HL-60 (cell line): ENCODE measurements at regions not wholly inside any gene's neighbourhood (a gene's known extent, or its start where the extent isn't known, plus 50 kb on each side); places are given as distances from the start of the nearest gene placed in this dataset.

ENCODE experiments used
- GABPA ChIP-seq: IDR thresholded peaks from 2 replicates; pipeline ENCODE4 v1.6.1; 2012; ENCODE audit warnings: low read depth
- POLR2AphosphoS5 ChIP-seq: IDR thresholded peaks from 2 replicates; pipeline ENCODE4 v1.6.1; 2012; ENCODE audit warnings: low read depth
- SPI1 ChIP-seq: IDR thresholded peaks from 2 replicates; pipeline ENCODE4 v1.6.1; 2012; ENCODE audit warnings: low read depth, mild to moderate bottlenecking, borderline replicate concordance
- TF ChIP-seq, protein P1 (sequence below): IDR thresholded peaks from one replicate; pipeline ENCODE4 v1.5.1; 2011; ENCODE audit warnings: low read length, control low read depth, inconsistent platforms; ENCODE audit not compliant: insufficient read depth
- TF ChIP-seq, protein P2 (sequence below): IDR thresholded peaks from 2 replicates; pipeline ENCODE4 v1.6.1; 2012; ENCODE audit warnings: low read depth; ENCODE audit not compliant: insufficient replicate concordance

DNA sequence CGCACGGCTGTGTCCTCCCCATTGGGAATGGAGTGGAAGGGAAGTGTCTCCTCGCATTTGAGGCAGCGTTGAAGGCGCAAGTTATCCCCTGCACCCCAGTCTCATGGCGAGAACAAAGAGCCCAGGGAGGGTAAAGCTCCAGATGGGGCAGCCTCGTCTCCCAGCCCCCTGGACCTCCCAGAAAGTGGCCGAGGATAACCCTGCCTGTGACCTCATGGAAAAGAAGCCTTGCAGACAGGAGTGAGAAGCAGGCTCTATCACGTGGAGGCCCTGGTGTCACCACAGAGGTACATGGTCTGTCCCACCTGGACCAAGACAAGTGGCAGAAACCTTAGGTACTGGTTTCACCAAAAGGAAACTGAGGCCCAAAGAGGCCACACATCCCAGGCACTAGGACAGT lies 134.8 kb upstream of the RPS6KA2 start:
- no peak for TF ChIP-seq POLR2AphosphoS5
- TF ChIP-seq, protein P1, sequence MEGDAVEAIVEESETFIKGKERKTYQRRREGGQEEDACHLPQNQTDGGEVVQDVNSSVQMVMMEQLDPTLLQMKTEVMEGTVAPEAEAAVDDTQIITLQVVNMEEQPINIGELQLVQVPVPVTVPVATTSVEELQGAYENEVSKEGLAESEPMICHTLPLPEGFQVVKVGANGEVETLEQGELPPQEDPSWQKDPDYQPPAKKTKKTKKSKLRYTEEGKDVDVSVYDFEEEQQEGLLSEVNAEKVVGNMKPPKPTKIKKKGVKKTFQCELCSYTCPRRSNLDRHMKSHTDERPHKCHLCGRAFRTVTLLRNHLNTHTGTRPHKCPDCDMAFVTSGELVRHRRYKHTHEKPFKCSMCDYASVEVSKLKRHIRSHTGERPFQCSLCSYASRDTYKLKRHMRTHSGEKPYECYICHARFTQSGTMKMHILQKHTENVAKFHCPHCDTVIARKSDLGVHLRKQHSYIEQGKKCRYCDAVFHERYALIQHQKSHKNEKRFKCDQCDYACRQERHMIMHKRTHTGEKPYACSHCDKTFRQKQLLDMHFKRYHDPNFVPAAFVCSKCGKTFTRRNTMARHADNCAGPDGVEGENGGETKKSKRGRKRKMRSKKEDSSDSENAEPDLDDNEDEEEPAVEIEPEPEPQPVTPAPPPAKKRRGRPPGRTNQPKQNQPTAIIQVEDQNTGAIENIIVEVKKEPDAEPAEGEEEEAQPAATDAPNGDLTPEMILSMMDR = no peak
- TF ChIP-seq, protein P2, sequence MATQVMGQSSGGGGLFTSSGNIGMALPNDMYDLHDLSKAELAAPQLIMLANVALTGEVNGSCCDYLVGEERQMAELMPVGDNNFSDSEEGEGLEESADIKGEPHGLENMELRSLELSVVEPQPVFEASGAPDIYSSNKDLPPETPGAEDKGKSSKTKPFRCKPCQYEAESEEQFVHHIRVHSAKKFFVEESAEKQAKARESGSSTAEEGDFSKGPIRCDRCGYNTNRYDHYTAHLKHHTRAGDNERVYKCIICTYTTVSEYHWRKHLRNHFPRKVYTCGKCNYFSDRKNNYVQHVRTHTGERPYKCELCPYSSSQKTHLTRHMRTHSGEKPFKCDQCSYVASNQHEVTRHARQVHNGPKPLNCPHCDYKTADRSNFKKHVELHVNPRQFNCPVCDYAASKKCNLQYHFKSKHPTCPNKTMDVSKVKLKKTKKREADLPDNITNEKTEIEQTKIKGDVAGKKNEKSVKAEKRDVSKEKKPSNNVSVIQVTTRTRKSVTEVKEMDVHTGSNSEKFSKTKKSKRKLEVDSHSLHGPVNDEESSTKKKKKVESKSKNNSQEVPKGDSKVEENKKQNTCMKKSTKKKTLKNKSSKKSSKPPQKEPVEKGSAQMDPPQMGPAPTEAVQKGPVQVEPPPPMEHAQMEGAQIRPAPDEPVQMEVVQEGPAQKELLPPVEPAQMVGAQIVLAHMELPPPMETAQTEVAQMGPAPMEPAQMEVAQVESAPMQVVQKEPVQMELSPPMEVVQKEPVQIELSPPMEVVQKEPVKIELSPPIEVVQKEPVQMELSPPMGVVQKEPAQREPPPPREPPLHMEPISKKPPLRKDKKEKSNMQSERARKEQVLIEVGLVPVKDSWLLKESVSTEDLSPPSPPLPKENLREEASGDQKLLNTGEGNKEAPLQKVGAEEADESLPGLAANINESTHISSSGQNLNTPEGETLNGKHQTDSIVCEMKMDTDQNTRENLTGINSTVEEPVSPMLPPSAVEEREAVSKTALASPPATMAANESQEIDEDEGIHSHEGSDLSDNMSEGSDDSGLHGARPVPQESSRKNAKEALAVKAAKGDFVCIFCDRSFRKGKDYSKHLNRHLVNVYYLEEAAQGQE = no peak
- TF ChIP-seq GABPA = no peak
- no peak for TF ChIP-seq SPI1
